Sigmoid colon (tissue), 6 donors: ENCODE measurements at regions not wholly inside any gene's neighbourhood (a gene's known extent, or its start where the extent isn't known, plus 50 kb on each side); places are given as distances from the start of the nearest gene placed in this dataset.

ENCODE experiments used
- DNase-seq: peaks from one replicate; pipeline ENCODE4 v3.0.0-alpha.2; 2019
- H3K27ac ChIP-seq, 4 donors: fragments of 200-600 bp; sonication (generic); one replicate each; pipeline ENCODE4 v1.5.1; 2016 to 2019; ENCODE audit warnings: mild to moderate bottlenecking in 1 of 4
- H3K27me3 ChIP-seq, 3 donors: fragments of 200-600 bp; sonication (generic); one replicate each; pipeline ENCODE4 v1.5.1; 2019; ENCODE audit warnings: mild to moderate bottlenecking in 1 of 3
- H3K36me3 ChIP-seq, 4 donors: fragments of 200-600 bp; sonication (generic); one replicate each; pipeline ENCODE4 v1.5.1; 2016 to 2019
- H3K4me1 ChIP-seq, 4 donors: fragments of 200-600 bp; sonication (generic); one replicate each; pipeline ENCODE4 v1.5.1; 2017 to 2019
- H3K4me3 ChIP-seq, 4 donors: fragments of 200-600 bp; sonication (generic); one replicate each; pipeline ENCODE4 v1.5.1; 2017 to 2019; ENCODE audit warnings: mild to moderate bottlenecking in 2 of 4, moderate library complexity in 1 of 4
- H3K9me3 ChIP-seq, 4 donors: fragments of 200-600 bp in 3 of 4; sonication (generic) in 3 of 4; one replicate each; pipeline versions ENCODE4 v1.5.1 to v1.6.1; 2013 to 2019
- CTCF ChIP-seq, 4 experiments: fragments of 450-650 bp in 3 of 4; fragments of 200-600 bp in 1 of 4; IDR thresholded peaks; one replicate each; pipeline ENCODE4 v1.5.1; 2016 to 2019; ENCODE audit warnings: antibody characterized with exemption in 4 of 4, mild to moderate bottlenecking in 3 of 4, moderate library complexity in 2 of 4
- EP300 ChIP-seq, 4 donors: sonication (generic); formaldehyde crosslinking; IDR thresholded peaks; one replicate each; pipeline ENCODE4 v1.6.1; 2017; ENCODE audit warnings: antibody characterized with exemption in 4 of 4
- POLR2A ChIP-seq, 2 donors: fragments of 450-650 bp; IDR thresholded peaks; one replicate each; pipeline ENCODE4 v1.6.1; 2016; ENCODE audit warnings: antibody characterized with exemption in 2 of 2, mild to moderate bottlenecking in 2 of 2, moderate library complexity in 2 of 2
- POLR2AphosphoS5 ChIP-seq, 4 donors: sonication (generic); formaldehyde crosslinking; IDR thresholded peaks; one replicate each; pipeline ENCODE4 v1.6.1; 2017; ENCODE audit warnings: antibody characterized with exemption in 4 of 4
- WGBS, 2 donors: extraction: QIAGEN DNeasy Blood & Tissue Kit; methylation state at CpG; one replicate each; pipeline ENCODE4 v1.1.7; 2013; 5-methylcytosine and 5-hydroxymethylcytosine counted together
- intact Hi-C: fragments of 100-400 bp; cut with DNase I; formaldehyde crosslinking; loops from one replicate; pipeline ENCODE4 v1.15.1; 2023
- donor health status: healthy with polysubstance abuse.
- donor health status: healthy.

DNA sequence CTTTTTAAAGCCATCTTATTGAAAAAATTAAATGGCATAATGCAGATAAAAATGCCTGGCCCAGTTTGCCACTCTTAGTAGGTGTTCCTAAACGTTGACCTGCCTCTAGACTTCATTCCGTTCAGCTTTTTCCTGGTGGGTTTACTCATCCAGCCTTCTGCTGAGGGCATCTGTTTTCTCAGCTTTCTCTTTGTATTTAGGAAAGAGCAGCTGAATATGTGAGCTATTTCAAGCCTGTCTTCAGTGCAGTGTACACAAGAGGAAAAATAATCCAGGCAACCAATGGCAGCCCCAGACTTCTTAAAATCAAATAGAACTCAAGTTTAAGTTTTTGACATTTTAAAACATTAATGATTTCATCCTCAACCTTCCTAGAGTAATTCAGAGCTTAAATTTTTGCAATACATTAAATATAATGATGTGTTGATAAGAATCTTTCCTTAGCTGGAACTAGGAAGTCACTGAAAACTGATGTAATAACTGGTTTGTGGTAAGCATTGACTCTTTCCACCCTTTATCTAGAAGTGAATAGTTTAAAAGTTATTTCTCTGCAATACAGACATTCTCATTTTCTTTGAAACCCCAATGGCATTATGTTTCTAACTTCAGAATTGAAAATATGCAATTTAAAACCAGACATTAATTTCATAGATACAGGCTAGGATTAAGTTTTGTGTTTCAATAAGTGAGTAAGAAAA is 165.4 kb downstream of the AASDHPPT start:
- H3K4me1 ChIP-seq = no peaks in the 10 kb centered on the region
- WGBS, 2 donors = 29 to 56% methylated on average over 2 of the region's 2 CpGs
- no peak overlapping the region for H3K4me3 ChIP-seq
- peaks cover 0 to 3% (median 0%) of the 10 kb centered on the region in 4 donors for H3K9me3 ChIP-seq
- H3K27ac ChIP-seq = no peak overlapping the region
- intact Hi-C loops = no loop called here
- no peaks in the 10 kb centered on the region for H3K36me3 ChIP-seq
- no peak for TF ChIP-seq POLR2AphosphoS5 (IDR thresholded peaks at IDR 0.05)
- TF ChIP-seq POLR2A (IDR thresholded peaks at IDR 0.05) = no peak
- TF ChIP-seq CTCF (IDR thresholded peaks at IDR 0.05) = no peak
- TF ChIP-seq EP300 (IDR thresholded peaks at IDR 0.05) = no peak
- no peaks in the 10 kb centered on the region for H3K27me3 ChIP-seq
- DNase-seq = no peak

- TF ChIP-seq POLR2AphosphoS5 (IDR thresholded peaks at IDR 0.05) (no peak), POLR2A (IDR thresholded peaks at IDR 0.05) (no peak), EP300 (IDR thresholded peaks at IDR 0.05) (no peak), CTCF (IDR thresholded peaks at IDR 0.05) (no peak)
- no peak overlapping the region for H3K4me3 ChIP-seq
- no peak for DNase-seq
These were observed 169.0 kb downstream of the AASDHPPT start for GRCh38 chr11:106246495-106246894.

GRCh38 chr11:106249617-106250239 is 172.3 kb downstream of the AASDHPPT start:
- Histone ChIP-seq H3K27ac (no peak overlapping the region), H3K4me3 (no peak overlapping the region), H3K27me3 (no peaks in the 10 kb centered on the region), H3K4me1 (no peaks in the 10 kb centered on the region), H3K9me3 (peaks cover 0 to 10% (median 0%) of the 10 kb centered on the region in 4 donors), H3K36me3 (no peaks in the 10 kb centered on the region)
- TF ChIP-seq POLR2A (IDR thresholded peaks at IDR 0.05) = no peak
- TF ChIP-seq POLR2AphosphoS5 (IDR thresholded peaks at IDR 0.05) = no peak
- no peak for TF ChIP-seq CTCF (IDR thresholded peaks at IDR 0.05)
- no peak for TF ChIP-seq EP300 (IDR thresholded peaks at IDR 0.05)
- intact Hi-C loops = no loop called here
- no peak for DNase-seq
- 69 to 76% methylated on average over 5 of the region's 5 CpGs for WGBS, 2 donors

More at GRCh38 chr11:106246495-106246894, 169.0 kb downstream of the AASDHPPT start:
- H3K9me3 ChIP-seq = peaks cover 0 to 7% (median 0%) of the 10 kb centered on the region in 4 donors
- no peaks in the 10 kb centered on the region for H3K4me1 ChIP-seq
- no peaks in the 10 kb centered on the region for H3K36me3 ChIP-seq
- 44 to 83% methylated on average over 3 of the region's 3 CpGs for WGBS, 2 donors
- no peak overlapping the region for H3K27ac ChIP-seq
- no peaks in the 10 kb centered on the region for H3K27me3 ChIP-seq
- intact Hi-C loops = no loop called here

DNA sequence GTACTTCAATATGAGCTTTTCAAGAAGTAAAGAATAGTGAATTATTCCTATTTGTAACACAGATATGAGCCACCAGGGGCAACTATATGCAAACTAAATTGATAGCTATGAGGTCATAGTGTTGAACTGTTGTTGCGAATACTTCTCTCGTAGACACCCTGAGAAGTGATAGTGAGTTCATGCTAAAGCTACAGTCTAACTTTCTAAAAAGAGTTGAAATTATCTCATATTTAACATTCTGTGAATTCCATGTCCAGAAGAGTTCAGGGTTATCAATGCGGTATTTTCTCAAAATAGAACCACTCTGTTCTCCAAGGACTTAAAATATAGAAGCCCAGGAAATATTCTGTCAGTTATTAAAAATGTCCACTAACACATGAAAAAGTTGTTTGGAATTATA is 185.4 kb downstream of the AASDHPPT start:
- 92% methylated on average over 3 of the region's 3 CpGs for WGBS, 2 donors
- Histone ChIP-seq H3K9me3 (no peaks in the 10 kb centered on the region), H3K27ac (no peak overlapping the region), H3K27me3 (no peaks in the 10 kb centered on the region), H3K4me3 (no peak overlapping the region), H3K4me1 (no peaks in the 10 kb centered on the region), H3K36me3 (no peaks in the 10 kb centered on the region)
- intact Hi-C loops = no loop called here
- TF ChIP-seq POLR2AphosphoS5 (IDR thresholded peaks at IDR 0.05) = no peak
- TF ChIP-seq EP300 (IDR thresholded peaks at IDR 0.05) = no peak
- TF ChIP-seq POLR2A (IDR thresholded peaks at IDR 0.05) = no peak
- TF ChIP-seq CTCF (IDR thresholded peaks at IDR 0.05) = no peak
- no peak for DNase-seq
